Uterus (tissue), 2 donors: ENCODE measurements at regions not wholly inside any gene's neighbourhood (a gene's known extent, or its start where the extent isn't known, plus 50 kb on each side); places are given as distances from the start of the nearest gene placed in this dataset.

ENCODE experiments used
- POLR2A ChIP-seq, 2 donors: fragments of 450-650 bp; IDR thresholded peaks; one replicate each; pipeline ENCODE4 v1.6.1; 2016; ENCODE audit warnings: antibody characterized with exemption in 2 of 2, mild to moderate bottlenecking in 1 of 2, moderate library complexity in 1 of 2
- TF ChIP-seq, protein P1 (sequence below), 4 experiments: fragments of 200-600 bp in 2 of 4; fragments of 450-650 bp in 2 of 4; sonication (generic) in 2 of 4; IDR thresholded peaks; one replicate each; pipeline ENCODE4 v1.5.1; 2016 to 2019; ENCODE audit warnings: antibody characterized with exemption in 4 of 4, mild to moderate bottlenecking in 2 of 4, moderate library complexity in 1 of 4

DNA sequence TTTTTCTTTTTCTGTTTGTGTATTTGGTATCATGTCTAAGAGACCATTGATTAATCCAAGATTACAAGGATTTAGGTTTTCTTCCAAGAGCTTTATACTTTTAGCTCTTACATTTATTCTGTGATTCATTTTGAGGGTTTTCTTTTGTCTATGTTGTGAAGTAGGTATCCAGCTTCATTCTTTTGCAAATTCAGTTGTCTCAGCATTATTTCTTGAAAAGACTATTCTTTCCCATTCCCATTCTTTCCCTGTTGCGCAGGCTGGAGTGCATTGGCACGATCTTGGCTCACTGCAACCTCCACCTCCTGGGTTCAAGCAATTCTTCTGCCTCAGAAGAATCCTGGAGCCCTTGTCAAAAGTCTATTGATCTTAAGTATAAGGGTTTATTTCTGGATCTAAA lies 164.9 kb downstream of the NAA11 start:
- TF ChIP-seq, protein P1, sequence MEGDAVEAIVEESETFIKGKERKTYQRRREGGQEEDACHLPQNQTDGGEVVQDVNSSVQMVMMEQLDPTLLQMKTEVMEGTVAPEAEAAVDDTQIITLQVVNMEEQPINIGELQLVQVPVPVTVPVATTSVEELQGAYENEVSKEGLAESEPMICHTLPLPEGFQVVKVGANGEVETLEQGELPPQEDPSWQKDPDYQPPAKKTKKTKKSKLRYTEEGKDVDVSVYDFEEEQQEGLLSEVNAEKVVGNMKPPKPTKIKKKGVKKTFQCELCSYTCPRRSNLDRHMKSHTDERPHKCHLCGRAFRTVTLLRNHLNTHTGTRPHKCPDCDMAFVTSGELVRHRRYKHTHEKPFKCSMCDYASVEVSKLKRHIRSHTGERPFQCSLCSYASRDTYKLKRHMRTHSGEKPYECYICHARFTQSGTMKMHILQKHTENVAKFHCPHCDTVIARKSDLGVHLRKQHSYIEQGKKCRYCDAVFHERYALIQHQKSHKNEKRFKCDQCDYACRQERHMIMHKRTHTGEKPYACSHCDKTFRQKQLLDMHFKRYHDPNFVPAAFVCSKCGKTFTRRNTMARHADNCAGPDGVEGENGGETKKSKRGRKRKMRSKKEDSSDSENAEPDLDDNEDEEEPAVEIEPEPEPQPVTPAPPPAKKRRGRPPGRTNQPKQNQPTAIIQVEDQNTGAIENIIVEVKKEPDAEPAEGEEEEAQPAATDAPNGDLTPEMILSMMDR (IDR thresholded peaks at IDR 0.05): no peak
- no peak for TF ChIP-seq POLR2A (IDR thresholded peaks at IDR 0.05)
